A549 (cell line): ENCODE measurements at regions not wholly inside any gene's neighbourhood (a gene's known extent, or its start where the extent isn't known, plus 50 kb on each side); places are given as distances from the start of the nearest gene placed in this dataset.

Experiments
- ATAC-seq, 2 experiments: fragments of 200-7000 bp in 1 of 2; fragments of >200 bp in 1 of 2; cut with Nextera tagmentation in 1 of 2; cut with Tn5 transposase in 1 of 2; 3 replicates each; pipeline versions ENCODE4 v1.8.0 to v1.9.1; 2018 to 2020; ENCODE audit warnings: mild to moderate bottlenecking in 1 of 2, moderate library complexity in 1 of 2
- CTCF ChIA-PET: fragments of 300-600 bp; sonication (Branson Sonifier 250); formaldehyde crosslinking; extraction: SDS; loops from one replicate; lab custom pipeline; 2021; ENCODE audit warnings: antibody characterized with exemption, inconsistent platforms; lab: Yijun Ruan, JAX
- POLR2A ChIA-PET: fragments of 350-600 bp; formaldehyde crosslinking; extraction: SDS; loops from one replicate; lab custom pipeline; 2021; ENCODE audit warnings: antibody characterized with exemption, inconsistent platforms; lab: Yijun Ruan, JAX
- DNase-seq, 2 experiments: peaks; one replicate each; pipeline versions ENCODE4 v3.0.0 to v3.0.0-alpha.2; 2011 to 2016; ENCODE audit warnings: low read depth in 1 of 2, low spot score in 1 of 2
- FAIRE-seq: peaks from 2 replicates; lab custom pipeline; 2011; peaks lifted over from hg19 to GRCh38; lab: Jason Lieb, UNC
- H3K27ac ChIP-seq, 2 experiments: fragments of >200 bp; sonication (Bioruptor Twin); formaldehyde crosslinking; 3 replicates each; pipeline ENCODE4 v1.5.1; 2016 to 2017
- H3K4me1 ChIP-seq: fragments of >200 bp; sonication (Bioruptor Twin); formaldehyde crosslinking; 3 replicates; pipeline ENCODE4 v1.6.1; 2016
- H3K4me2 ChIP-seq: fragments of >200 bp; sonication (Bioruptor Twin); formaldehyde crosslinking; 3 replicates; pipeline ENCODE4 v1.6.1; 2016
- H3K4me3 ChIP-seq: fragments of >200 bp; sonication (Bioruptor Twin); formaldehyde crosslinking; 3 replicates; pipeline ENCODE4 v1.5.1; 2016
- H3K9me3 ChIP-seq: fragments of >200 bp; sonication (Bioruptor Twin); formaldehyde crosslinking; 3 replicates; pipeline ENCODE4 v1.6.1; 2016
- CBX2 ChIP-seq: fragments of 200-600 bp; sonication (generic); IDR thresholded peaks from 2 replicates; pipeline ENCODE4 v1.6.1; 2016; ENCODE audit warnings: low read depth, mild to moderate bottlenecking, borderline replicate concordance
- CBX8 ChIP-seq: fragments of 200-600 bp; sonication (generic); IDR thresholded peaks from 2 replicates; pipeline ENCODE4 v1.6.1; 2016
- EHF ChIP-seq: fragments of 250-450 bp; sonication (Bioruptor Pico); IDR thresholded peaks from 2 replicates; pipeline ENCODE4 v1.5.0; 2020; ENCODE audit warnings: mild to moderate bottlenecking
- EHMT2 ChIP-seq: fragments of 200-600 bp; sonication (generic); IDR thresholded peaks from 2 replicates; pipeline ENCODE4 v1.6.1; 2016; ENCODE audit warnings: antibody characterized with exemption, low read depth, mild to moderate bottlenecking, moderate library complexity
- FOSB ChIP-seq: fragments of 250-450 bp; sonication (Bioruptor Pico); IDR thresholded peaks from 2 replicates; pipeline ENCODE4 v1.5.0; 2020; ENCODE audit warnings: mild to moderate bottlenecking, moderate library complexity
- FOXS1 ChIP-seq: fragments of 250-450 bp; sonication (Bioruptor Pico); IDR thresholded peaks from 2 replicates; pipeline ENCODE4 v1.5.0; 2020; ENCODE audit warnings: mild to moderate bottlenecking, moderate library complexity
- HOXB13 ChIP-seq: fragments of 250-450 bp; sonication (Bioruptor Pico); IDR thresholded peaks from 2 replicates; pipeline ENCODE4 v1.5.0; 2020; ENCODE audit warnings: low read depth, mild to moderate bottlenecking, moderate library complexity
- MAFK ChIP-seq: fragments of 450-650 bp; IDR thresholded peaks from 2 replicates; pipeline ENCODE4 v1.6.1; 2014; ENCODE audit not compliant: partially characterized antibody
- NFE2L2 ChIP-seq: fragments of 150-350 bp; conservative IDR thresholded peaks from 2 replicates; pipeline ENCODE4 v1.6.1; 2014; ENCODE audit warnings: low read length
- PHF8 ChIP-seq: fragments of 200-600 bp; sonication (generic); IDR thresholded peaks from 2 replicates; pipeline ENCODE4 v1.6.1; 2016; ENCODE audit warnings: low read depth, mild to moderate bottlenecking, antibody characterized with exemption, moderate library complexity, borderline replicate concordance
- POLR2A ChIP-seq: IDR thresholded peaks from 2 replicates; pipeline ENCODE4 v1.6.1; 2012; ENCODE audit warnings: mild to moderate bottlenecking, low read length
- POLR2AphosphoS2 ChIP-seq: conservative IDR thresholded peaks from 2 replicates; pipeline ENCODE4 v1.6.1; 2012; ENCODE audit warnings: low read length, improper control_type of control experiment, inconsistent platforms
- RAD21 ChIP-seq, 2 experiments: fragments of >200 bp in 1 of 2; sonication (Bioruptor Twin) in 1 of 2; formaldehyde crosslinking in 1 of 2; IDR thresholded peaks in 1 of 2; conservative IDR thresholded peaks in 1 of 2; 2 replicates in 1 of 2; 3 replicates in 1 of 2; pipeline ENCODE4 v1.6.1; 2012 to 2018; ENCODE audit warnings: inconsistent platforms in 1 of 2
- RCOR1 ChIP-seq: fragments of 150-350 bp; IDR thresholded peaks from 2 replicates; pipeline ENCODE4 v1.6.1; 2014; ENCODE audit warnings: antibody characterized with exemption, low read length, low read depth
- REST ChIP-seq: fragments of 200-600 bp; sonication (generic); IDR thresholded peaks from 2 replicates; pipeline ENCODE4 v1.6.1; 2016; ENCODE audit warnings: antibody characterized with exemption, mild to moderate bottlenecking, moderate library complexity
- RNF2 ChIP-seq: fragments of 200-600 bp; sonication (generic); IDR thresholded peaks from 2 replicates; pipeline ENCODE4 v1.6.1; 2016; ENCODE audit warnings: low read depth, mild to moderate bottlenecking, antibody characterized with exemption, moderate library complexity, borderline replicate concordance
- SREBF2 ChIP-seq: fragments of 450-650 bp; IDR thresholded peaks from 2 replicates; pipeline ENCODE4 v1.6.1; 2014; ENCODE audit warnings: mild to moderate bottlenecking, moderate library complexity
- ZC3H11A ChIP-seq: fragments of 450-650 bp; IDR thresholded peaks from 2 replicates; pipeline ENCODE4 v1.6.1; 2014; ENCODE audit warnings: antibody characterized with exemption, mild to moderate bottlenecking
- WGBS: methylation state at CpG from one replicate; pipeline ENCODE4 v1.1.6; 2017; ENCODE audit errors: missing lambda C conversion rate; 5-methylcytosine and 5-hydroxymethylcytosine counted together
- TF ChIP-seq, protein P1 (sequence below): IDR thresholded peaks from 2 replicates; pipeline ENCODE4 v1.6.1; 2012

GRCh38 chrX:35392232-35392631 lies 405.9 kb upstream of the MAGEB16 start:
- no peak overlapping the region for H3K4me3 ChIP-seq
- TF ChIP-seq HOXB13 (CRISPR knock-in tag): no peak
- no peak for TF ChIP-seq CBX8
- no peak for TF ChIP-seq ZC3H11A
- H3K4me1 ChIP-seq: no peaks in the 10 kb centered on the region
- WGBS: 30% methylated on average over 2 of the region's 2 CpGs
- H3K9me3 ChIP-seq: no peaks in the 10 kb centered on the region
- CTCF ChIA-PET: no interaction called here
- no peak overlapping the region for H3K4me2 ChIP-seq
- ATAC-seq: no peak
- DNase-seq: no peak
- no peak overlapping the region for H3K27ac ChIP-seq
- POLR2A ChIA-PET: no interaction called here
- peak; percentile 94 for FAIRE-seq

DNA sequence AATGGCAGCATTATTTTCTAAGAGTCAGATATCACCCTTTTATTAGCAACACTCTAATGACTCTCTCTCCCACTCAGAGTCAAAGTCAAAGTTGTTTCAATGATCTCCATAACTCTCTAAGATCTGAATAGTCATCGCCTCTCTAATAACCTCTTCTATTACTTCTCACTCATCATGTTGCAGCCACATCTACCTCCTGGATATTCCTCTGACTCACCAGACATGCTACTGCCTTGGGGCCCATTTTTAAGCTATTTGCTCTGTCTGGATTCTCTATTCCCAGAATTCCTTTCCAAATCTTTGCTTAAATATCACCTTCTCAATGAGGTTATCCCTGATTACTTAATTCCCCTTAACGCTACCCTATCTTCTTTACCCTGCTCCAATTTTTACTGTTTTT lies 391.8 kb upstream of the MAGEB16 start:
- H3K27ac ChIP-seq: no peak overlapping the region
- no peak for TF ChIP-seq RNF2
- TF ChIP-seq REST: no peak
- TF ChIP-seq SREBF2: no peak
- TF ChIP-seq RCOR1: no peak
- TF ChIP-seq NFE2L2: no peak
- no peak for TF ChIP-seq FOXS1
- no peak for TF ChIP-seq RAD21 (conservative IDR thresholded peaks at IDR 0.05 in 1 of 2, IDR thresholded peaks at IDR 0.05 in 1 of 2)
- no peak for TF ChIP-seq MAFK
- TF ChIP-seq POLR2A: no peak
- no peak for TF ChIP-seq EHMT2
- TF ChIP-seq CBX2: no peak
- TF ChIP-seq, protein P1, sequence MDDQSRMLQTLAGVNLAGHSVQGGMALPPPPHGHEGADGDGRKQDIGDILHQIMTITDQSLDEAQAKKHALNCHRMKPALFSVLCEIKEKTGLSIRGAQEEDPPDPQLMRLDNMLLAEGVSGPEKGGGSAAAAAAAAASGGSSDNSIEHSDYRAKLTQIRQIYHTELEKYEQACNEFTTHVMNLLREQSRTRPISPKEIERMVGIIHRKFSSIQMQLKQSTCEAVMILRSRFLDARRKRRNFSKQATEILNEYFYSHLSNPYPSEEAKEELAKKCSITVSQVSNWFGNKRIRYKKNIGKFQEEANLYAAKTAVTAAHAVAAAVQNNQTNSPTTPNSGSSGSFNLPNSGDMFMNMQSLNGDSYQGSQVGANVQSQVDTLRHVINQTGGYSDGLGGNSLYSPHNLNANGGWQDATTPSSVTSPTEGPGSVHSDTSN: no peak
- TF ChIP-seq EHF (CRISPR knock-in tag): no peak
- TF ChIP-seq PHF8: no peak
- TF ChIP-seq FOSB: no peak
- TF ChIP-seq, all 56 proteins: peak for 0
- Histone ChIP-seq H3K4me3 (no peak overlapping the region), H3K9me3 (no peaks in the 10 kb centered on the region), H3K4me1 (no peaks in the 10 kb centered on the region), H3K4me2 (no peak overlapping the region)
- WGBS: 73% methylated on average over 2 of the region's 2 CpGs
- DNase-seq (no peak), ATAC-seq (no peak), FAIRE-seq (no peak)
- CTCF ChIA-PET: no interaction called here
- POLR2A ChIA-PET: no interaction called here

GRCh38 chrX:35416782-35417181 lies 381.4 kb upstream of the MAGEB16 start:
- no peaks in the 10 kb centered on the region for H3K4me1 ChIP-seq
- TF ChIP-seq RAD21 (conservative IDR thresholded peaks at IDR 0.05 in 1 of 2, IDR thresholded peaks at IDR 0.05 in 1 of 2) (no peak), MAFK (peak; percentile 57)
- no peak for ATAC-seq
- ChIA-PET CTCF (no interaction called here), POLR2A (no interaction called here)
- H3K9me3 ChIP-seq: no peaks in the 10 kb centered on the region
- FAIRE-seq: no peak
- H3K4me3 ChIP-seq: no peak overlapping the region
- no peak for DNase-seq
- H3K27ac ChIP-seq: no peak overlapping the region
- no peak overlapping the region for H3K4me2 ChIP-seq

- WGBS: 16% methylated on average over 2 of the region's 2 CpGs
- Histone ChIP-seq H3K27ac (no peak overlapping the region), H3K9me3 (no peaks in the 10 kb centered on the region), H3K4me1 (no peaks in the 10 kb centered on the region), H3K4me3 (no peak overlapping the region), H3K4me2 (no peak overlapping the region)
- TF ChIP-seq POLR2AphosphoS2: no peak
- POLR2A ChIA-PET: no interaction called here
- no peak for ATAC-seq
- no peak for FAIRE-seq
- no peak for DNase-seq
- CTCF ChIA-PET: no interaction called here
Observed at GRCh38 chrX:35432056-35432455, 366.1 kb upstream of the MAGEB16 start.
